ENCODE measurements at regions not wholly inside any gene's neighbourhood (a gene's known extent, or its start where the extent isn't known, plus 50 kb on each side); places are given as distances from the start of the nearest gene placed in this dataset.
"Not testable (repeated sequence)": the region's sequence is repeated elsewhere in the genome, so short reads cannot be mapped to it uniquely, and the experiment has no call there.

DNA sequence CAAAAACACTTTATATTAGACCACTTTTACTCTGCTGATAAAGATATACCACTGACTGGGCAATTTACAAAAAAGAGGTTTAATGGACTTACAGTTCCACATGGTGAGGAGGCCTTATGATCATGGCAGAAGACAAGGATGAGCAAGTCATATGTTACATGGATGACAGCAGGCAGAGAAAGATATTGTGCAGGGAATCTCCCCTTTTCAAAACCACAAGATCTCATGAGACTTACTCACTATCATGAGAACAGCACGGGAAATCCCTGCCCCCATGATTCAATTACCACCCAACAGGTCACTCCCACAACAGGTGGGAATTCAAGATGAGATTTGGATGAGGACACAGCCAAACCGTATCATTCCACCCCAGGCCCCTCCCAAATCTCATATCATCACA lies 1383.8 kb upstream of the MAP3K7 start:
- Mint-ChIP-seq H3K27me3 (no peaks in the 10 kb centered on the region), H3K36me3 (no peaks in the 10 kb centered on the region), H3K4me1 (ENCODE audit: low read depth in 2 of 2) (no peaks in the 10 kb centered on the region), H3K9me3 (peaks cover 10% of the 10 kb centered on the region), H3K4me3 (no peak overlapping the region), H3K27ac (no peak overlapping the region)
- DNase-seq (ENCODE audit: low spot score) (no peak), ATAC-seq (no peak)

DNA sequence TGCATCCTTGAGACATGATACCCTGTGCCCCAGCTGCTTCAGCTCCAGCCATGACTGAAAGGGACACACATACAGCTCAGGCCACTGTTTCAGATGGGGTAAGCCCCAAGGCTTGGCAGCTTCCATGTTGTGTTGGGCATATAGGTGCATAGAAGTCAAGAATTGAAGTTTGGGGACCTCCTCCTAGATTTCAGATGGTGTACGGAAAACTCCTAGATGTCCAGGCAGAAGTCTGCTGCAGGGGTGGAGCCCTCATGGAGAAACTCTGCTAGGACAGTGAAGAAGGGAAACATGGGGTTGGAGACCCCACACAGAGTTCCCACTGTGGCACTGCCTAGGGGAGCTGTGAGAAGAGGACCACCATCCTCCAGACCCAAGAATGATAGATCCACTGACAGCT lies 1379.0 kb upstream of the MAP3K7 start:
- no peaks in the 10 kb centered on the region for H3K27me3 Mint-ChIP-seq
- ATAC-seq: no peak

DNA sequence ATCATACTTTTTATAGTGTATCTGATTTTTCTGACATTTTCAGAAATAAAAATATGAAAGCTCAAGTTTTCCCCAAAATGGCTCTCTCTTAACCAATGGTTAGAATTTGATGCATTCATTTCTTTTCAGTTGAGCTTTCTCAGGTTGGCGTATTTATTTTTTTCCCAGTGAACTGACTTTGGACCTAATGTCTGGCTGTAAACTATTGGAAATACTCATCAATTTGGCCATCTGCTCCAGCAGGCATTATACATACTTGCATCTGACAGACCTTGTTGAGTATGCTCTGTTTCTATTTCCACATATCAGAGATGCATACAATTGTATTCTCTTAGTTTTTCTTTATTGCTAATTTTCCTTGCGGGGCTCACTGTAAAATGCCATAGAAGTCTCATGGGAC lies 1374.8 kb upstream of the MAP3K7 start:
- H3K4me3 Mint-ChIP-seq: no peak overlapping the region
- no peak for DNase-seq (ENCODE audit: low spot score)
- H3K4me1 Mint-ChIP-seq (ENCODE audit: low read depth in 2 of 2): no peaks in the 10 kb centered on the region
- H3K27ac Mint-ChIP-seq: no peak overlapping the region
- H3K27me3 Mint-ChIP-seq: no peaks in the 10 kb centered on the region
- ATAC-seq: no peak
- H3K9me3 Mint-ChIP-seq: peaks cover 12% of the 10 kb centered on the region
- peaks cover 8% of the 10 kb centered on the region for H3K36me3 Mint-ChIP-seq

More for the DNA sequence above, 1379.0 kb upstream of the MAP3K7 start:
- no peak overlapping the region for H3K4me3 Mint-ChIP-seq
- H3K4me1 Mint-ChIP-seq (ENCODE audit: low read depth in 2 of 2): no peaks in the 10 kb centered on the region
- peaks cover 16% of the 10 kb centered on the region for H3K9me3 Mint-ChIP-seq
- peaks cover 8% of the 10 kb centered on the region for H3K36me3 Mint-ChIP-seq
- H3K27ac Mint-ChIP-seq: no peak overlapping the region
- DNase-seq (ENCODE audit: low spot score): no peak

DNA sequence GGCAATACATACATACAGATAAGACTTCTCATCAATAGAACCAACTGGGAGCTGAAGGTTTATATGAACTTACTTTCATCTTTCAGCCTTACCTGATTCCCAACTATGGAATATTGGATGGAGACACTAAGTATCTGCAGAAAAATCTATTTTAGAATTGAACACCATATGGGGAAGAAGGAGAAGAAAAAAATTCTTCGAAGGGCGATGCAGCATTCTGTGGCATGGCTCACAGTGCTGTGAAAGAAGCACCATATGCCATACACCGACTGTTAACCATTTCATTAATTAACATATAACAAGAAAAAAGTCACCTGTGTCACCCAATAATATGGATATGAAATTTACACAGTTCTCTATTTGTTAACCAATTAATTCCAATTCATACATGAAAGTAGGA lies 1374.4 kb upstream of the MAP3K7 start:
- H3K4me1 Mint-ChIP-seq (ENCODE audit: low read depth in 2 of 2): no peaks in the 10 kb centered on the region
- H3K27me3 Mint-ChIP-seq: no peaks in the 10 kb centered on the region
- peaks cover 8% of the 10 kb centered on the region for H3K36me3 Mint-ChIP-seq
- peaks cover 9% of the 10 kb centered on the region for H3K9me3 Mint-ChIP-seq
- no peak overlapping the region for H3K4me3 Mint-ChIP-seq
- H3K27ac Mint-ChIP-seq: no peak overlapping the region
- ATAC-seq: no peak
- DNase-seq (ENCODE audit: low spot score): no peak

DNA sequence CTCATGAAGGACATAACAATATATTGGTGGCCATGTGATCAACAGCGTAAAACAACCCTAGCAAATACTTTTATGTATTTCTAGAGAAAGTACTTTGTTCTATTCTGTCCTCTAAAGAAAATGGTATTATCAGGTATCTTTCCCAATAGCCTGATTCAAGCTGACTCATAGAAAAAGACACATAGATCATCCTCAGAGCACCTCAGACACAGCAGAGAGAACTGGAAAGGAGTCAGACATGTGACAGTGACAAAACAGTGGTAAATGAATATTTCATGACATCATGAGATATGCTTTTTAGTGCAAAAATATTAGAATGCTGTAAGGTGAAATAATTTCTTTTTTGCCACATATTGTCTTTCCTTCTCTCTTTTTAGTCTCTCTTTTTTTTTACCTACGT lies 1355.0 kb upstream of the MAP3K7 start:
- Mint-ChIP-seq H3K4me1 (ENCODE audit: low read depth in 2 of 2) (no peaks in the 10 kb centered on the region), H3K9me3 (peaks cover 15% of the 10 kb centered on the region), H3K4me3 (no peak overlapping the region), H3K27ac (no peak overlapping the region), H3K36me3 (peaks cover 6% of the 10 kb centered on the region), H3K27me3 (no peaks in the 10 kb centered on the region)
- no peak for ATAC-seq
- DNase-seq (ENCODE audit: low spot score): no peak

DNA sequence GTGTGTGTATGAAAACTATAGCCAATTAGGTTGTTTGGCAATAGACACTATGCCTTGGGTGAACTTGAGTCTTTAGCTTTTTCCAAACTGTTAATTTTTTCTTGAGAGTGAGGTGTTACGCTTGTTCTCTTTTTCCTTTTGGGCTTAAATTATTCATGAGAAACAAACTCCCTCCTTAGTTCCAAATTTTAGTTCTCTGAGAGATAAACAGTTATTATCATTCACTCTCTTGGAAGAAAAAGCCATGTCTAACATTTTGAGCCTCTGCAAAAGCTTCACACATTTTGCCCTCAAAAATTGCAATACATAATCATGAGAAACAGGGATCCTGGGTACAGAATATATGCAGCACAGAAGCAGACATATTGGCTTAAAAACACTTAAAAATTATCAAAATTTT lies 1353.9 kb upstream of the MAP3K7 start:
- Mint-ChIP-seq H3K27me3 (no peaks in the 10 kb centered on the region), H3K9me3 (peaks cover 13% of the 10 kb centered on the region), H3K27ac (no peak overlapping the region), H3K36me3 (peaks cover 6% of the 10 kb centered on the region), H3K4me3 (no peak overlapping the region), H3K4me1 (ENCODE audit: low read depth in 2 of 2) (no peaks in the 10 kb centered on the region)
- ATAC-seq: no peak
- no peak for DNase-seq (ENCODE audit: low spot score)

DNA sequence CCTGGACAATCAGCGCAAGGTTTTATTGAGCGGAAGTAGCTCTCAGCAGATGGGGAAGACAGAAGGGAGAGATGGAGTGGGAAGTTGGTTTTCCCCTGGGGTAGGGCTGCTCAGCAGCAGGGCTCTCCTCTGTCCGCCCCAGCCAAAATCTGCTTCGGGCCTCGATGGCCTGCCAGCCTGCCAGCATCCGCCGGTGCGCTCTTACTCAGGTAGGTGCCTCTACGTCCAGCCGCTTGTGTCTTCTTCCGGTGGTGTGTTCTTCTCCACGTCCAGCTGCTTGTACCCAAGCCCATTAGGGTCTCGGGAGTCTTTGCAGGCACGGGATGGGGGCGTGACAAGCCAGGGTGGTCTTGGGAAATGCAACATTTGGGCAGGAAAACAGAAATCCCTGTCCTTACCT lies 1340.0 kb upstream of the MAP3K7 start:
- Mint-ChIP-seq H3K4me3 (no peak overlapping the region), H3K27ac (no peak overlapping the region), H3K27me3 (no peaks in the 10 kb centered on the region), H3K9me3 (peaks cover 10% of the 10 kb centered on the region), H3K36me3 (no peaks in the 10 kb centered on the region), H3K4me1 (ENCODE audit: low read depth in 2 of 2) (no peaks in the 10 kb centered on the region)
- ATAC-seq: no peak
- no peak for DNase-seq (ENCODE audit: low spot score)

DNA sequence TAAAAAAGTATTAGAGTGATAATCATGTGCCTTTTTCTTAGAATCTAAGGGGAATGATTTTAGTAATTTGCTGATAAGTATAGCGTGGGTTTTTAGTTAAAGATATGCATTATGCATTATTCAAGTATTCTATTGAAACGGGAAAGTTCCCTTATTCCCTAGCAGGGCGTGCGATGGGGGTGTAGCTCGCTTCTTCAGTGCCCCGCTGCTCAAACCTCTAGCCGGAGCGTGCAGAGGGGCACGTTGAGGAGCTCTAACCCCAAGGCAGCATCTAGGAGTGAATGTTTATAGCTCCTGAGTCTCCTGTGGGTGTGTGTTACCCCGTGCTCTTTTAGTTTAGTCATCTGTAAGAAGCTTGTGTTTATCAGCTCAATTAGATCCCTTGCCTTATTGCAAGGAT lies 1339.5 kb upstream of the MAP3K7 start:
- H3K36me3 Mint-ChIP-seq: no peaks in the 10 kb centered on the region
- H3K4me3 Mint-ChIP-seq: no peak overlapping the region
- no peaks in the 10 kb centered on the region for H3K27me3 Mint-ChIP-seq
- no peak overlapping the region for H3K27ac Mint-ChIP-seq
- H3K4me1 Mint-ChIP-seq (ENCODE audit: low read depth in 2 of 2): no peaks in the 10 kb centered on the region
- DNase-seq (ENCODE audit: low spot score) (no peak), ATAC-seq (no peak)
- H3K9me3 Mint-ChIP-seq: peaks cover 10% of the 10 kb centered on the region

DNA sequence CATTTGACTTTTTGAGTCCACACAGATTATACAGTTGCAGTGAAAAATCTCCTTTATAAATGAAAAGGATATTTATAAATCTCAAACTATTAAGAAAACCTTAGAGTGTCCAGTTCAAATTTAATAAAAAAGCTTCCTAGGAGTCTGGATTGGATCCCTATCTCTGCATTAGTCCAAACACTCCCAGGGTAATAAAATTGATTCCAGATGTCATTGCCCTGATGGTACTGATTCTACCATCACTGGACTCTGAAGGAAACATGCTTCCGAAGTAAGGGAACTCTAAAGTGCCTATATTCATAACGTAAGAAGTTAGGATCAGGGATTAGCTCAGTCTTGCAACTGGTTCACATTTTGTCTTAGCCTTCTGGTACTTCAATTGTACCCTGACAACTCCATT lies 1325.1 kb upstream of the MAP3K7 start:
- Mint-ChIP-seq H3K4me3 (no peak overlapping the region), H3K27ac (no peak overlapping the region), H3K27me3 (no peaks in the 10 kb centered on the region), H3K4me1 (ENCODE audit: low read depth in 2 of 2) (no peaks in the 10 kb centered on the region), H3K9me3 (peaks cover 21% of the 10 kb centered on the region), H3K36me3 (peaks cover 10% of the 10 kb centered on the region)
- DNase-seq (ENCODE audit: low spot score) (no peak), ATAC-seq (no peak)

DNA sequence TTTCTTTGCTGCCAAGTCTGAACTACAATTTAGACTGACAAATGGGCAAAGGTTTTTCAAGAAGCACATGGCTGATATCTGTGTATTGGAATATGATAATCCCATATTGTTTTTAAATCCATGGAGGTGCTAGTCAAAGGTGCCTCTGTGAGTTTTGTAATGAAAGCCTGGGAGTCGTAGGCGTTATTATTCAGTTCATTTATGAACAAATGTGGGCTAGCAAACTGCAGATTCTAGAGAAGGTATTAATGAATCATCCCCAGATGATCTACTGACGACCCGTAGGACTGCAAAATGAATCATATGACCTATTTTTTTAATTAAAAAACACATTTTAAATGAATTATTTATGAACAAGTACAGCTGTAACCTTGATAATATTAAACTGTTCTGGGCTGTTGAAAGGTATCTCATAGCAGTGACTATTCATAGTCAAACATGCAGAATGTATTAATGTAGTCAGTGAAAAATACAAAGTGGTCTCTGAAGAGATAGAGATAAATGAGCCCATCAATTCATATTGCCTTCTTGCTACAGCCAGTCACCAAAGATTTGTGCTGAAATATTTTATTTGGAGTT lies 1317.8 kb upstream of the MAP3K7 start:
- Mint-ChIP-seq H3K36me3 (no peaks in the 10 kb centered on the region), H3K27ac (no peak overlapping the region), H3K4me1 (ENCODE audit: low read depth in 2 of 2) (no peaks in the 10 kb centered on the region), H3K4me3 (no peak overlapping the region), H3K9me3 (peaks cover 26% of the 10 kb centered on the region), H3K27me3 (no peaks in the 10 kb centered on the region)
- DNase-seq (ENCODE audit: low spot score): no peak
- no peak for ATAC-seq

DNA sequence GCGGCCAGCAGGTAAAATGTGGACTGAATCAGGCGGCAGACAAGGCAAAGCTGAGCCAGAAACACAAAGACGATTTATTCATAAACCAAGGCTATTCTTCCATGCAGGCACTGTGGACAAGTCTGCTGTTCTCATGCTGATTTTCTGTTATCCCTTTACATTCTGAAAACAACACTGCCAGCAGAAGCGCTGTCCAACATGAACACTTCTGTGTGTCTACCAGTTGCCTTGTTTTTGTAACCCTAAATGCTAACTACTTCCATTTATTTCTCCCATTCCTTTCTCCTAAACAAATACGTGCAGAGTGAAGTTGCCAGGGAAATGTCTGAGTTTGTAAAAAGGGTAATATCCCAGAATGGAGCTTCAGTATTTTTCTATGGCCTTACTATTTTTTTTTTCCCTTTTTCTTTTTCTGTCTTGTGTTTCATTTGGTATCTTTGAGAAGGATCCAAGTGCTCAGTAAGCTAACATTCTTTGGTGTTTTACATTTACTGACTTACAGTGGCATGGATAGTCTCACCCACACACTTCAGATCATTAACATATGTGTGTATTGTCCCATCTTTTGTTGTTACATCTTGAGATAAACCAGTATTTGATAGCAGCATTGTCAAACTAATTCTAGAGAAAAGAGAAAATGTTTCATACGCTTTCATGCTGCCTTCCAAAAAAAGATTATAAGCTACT lies 1308.9 kb upstream of the MAP3K7 start:
- Mint-ChIP-seq H3K36me3 (peaks cover 6% of the 10 kb centered on the region), H3K27ac (no peak overlapping the region), H3K9me3 (peaks cover 17% of the 10 kb centered on the region), H3K4me3 (no peak overlapping the region), H3K27me3 (no peaks in the 10 kb centered on the region), H3K4me1 (ENCODE audit: low read depth in 2 of 2) (no peaks in the 10 kb centered on the region)
- ATAC-seq (no peak), DNase-seq (ENCODE audit: low spot score) (no peak)

DNA sequence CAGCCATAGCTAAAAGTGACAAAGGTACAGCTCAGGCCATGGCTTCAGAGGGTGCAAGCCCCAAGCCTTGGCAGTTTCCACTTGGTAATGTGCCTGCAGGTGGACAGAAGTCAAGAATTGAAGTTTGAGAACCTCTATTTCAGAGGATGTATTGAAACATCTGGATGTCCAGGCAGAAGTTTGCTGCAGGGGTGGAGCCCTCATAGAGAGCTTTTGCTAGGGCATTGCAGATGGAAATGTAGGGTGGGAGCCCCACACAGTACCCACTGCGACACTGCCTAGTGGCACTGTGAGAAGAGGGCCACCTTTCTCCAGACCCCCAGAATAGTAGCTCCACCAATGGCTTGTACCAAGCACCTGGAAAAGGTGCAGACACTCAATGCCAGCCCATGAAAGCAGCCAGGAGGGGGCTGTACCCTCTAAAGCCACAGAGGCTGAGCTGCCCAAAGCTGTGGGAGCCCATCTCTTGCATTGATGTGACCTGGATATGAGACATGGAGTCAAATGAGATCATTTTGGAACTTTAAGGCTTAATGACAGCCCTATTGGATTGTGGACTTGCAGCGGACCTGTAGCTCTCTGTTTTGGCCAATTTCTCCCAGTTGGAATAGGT lies 1299.4 kb upstream of the MAP3K7 start:
- Mint-ChIP-seq H3K4me3 (no peak overlapping the region), H3K36me3 (peaks cover 6% of the 10 kb centered on the region), H3K27ac (no peak overlapping the region), H3K9me3 (peaks cover 18% of the 10 kb centered on the region), H3K27me3 (no peaks in the 10 kb centered on the region), H3K4me1 (ENCODE audit: low read depth in 2 of 2) (no peaks in the 10 kb centered on the region)
- DNase-seq (ENCODE audit: low spot score) (no peak), ATAC-seq (no peak)

DNA sequence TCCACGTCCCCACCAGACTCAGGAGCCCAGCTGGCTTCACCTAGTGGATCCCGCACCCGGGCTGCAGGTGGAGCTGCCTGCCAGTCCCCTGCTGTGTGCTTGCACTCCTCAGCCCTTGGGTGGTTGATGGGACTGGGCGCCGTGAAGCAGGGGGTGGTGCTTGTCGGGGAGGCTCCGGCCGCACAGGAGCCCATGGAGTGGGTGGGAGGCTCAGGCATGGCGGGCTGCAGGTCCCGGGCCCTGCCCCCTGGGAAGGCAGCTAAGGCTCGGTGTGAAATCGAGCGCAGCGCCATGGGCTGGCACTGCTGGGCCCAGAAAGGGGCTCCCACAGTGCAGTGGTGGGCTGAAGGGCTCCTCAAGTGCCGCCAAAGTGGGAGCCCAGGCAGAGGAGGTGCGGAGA lies 1294.9 kb upstream of the MAP3K7 start:
- not testable (repeated sequence) for H3K27ac Mint-ChIP-seq; H3K27me3 Mint-ChIP-seq; H3K4me1 Mint-ChIP-seq (ENCODE audit: low read depth in 2 of 2); ATAC-seq; DNase-seq (ENCODE audit: low spot score); H3K4me3 Mint-ChIP-seq; H3K36me3 Mint-ChIP-seq
- peaks cover 14% of the 10 kb centered on the region for H3K9me3 Mint-ChIP-seq

DNA sequence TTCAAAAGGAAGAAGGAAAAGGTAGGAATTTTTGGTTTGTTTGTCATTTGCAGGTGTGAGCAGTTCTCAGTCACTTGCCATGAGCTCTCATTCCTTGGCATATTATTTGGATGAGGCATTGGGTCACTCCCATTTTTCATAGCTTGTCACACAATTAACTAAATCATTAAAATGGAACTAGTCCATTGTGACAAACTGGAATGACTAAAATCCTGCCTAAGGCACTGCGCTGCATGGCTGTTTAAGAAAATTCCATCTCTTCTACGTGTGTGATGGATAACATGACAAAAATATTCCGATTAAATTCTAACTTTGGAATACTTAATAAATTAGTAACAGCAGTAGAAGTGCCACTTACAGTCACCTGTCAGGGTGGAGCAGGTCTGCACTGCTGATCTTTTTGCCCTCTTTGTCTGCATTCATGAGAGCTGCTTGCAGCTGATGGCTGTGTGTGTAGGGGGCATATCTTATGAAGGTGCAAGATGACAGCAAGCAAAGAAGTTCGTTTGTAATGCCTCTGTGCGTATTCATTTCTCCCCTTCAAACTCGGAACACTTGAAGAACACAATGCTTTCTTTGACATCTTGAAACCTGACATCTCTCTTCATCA lies 1292.6 kb upstream of the MAP3K7 start:
- H3K9me3 Mint-ChIP-seq: peaks cover 13% of the 10 kb centered on the region
- no peak overlapping the region for H3K27ac Mint-ChIP-seq
- no peaks in the 10 kb centered on the region for H3K4me1 Mint-ChIP-seq (ENCODE audit: low read depth in 2 of 2)
- ATAC-seq (no peak), DNase-seq (ENCODE audit: low spot score) (no peak)
- H3K4me3 Mint-ChIP-seq: no peak overlapping the region
- no peaks in the 10 kb centered on the region for H3K36me3 Mint-ChIP-seq
- H3K27me3 Mint-ChIP-seq: no peaks in the 10 kb centered on the region

Measured in natural killer cell treated with Interleukin-12 subunit alpha and Interleukin-12 subunit beta and Interleukin-15 and Interleukin-18, amount 100 ng/mL, for 72 hours (primary cell).